K562 (cell line): ENCODE measurements at regions not wholly inside any gene's neighbourhood (a gene's known extent, or its start where the extent isn't known, plus 50 kb on each side); places are given as distances from the start of the nearest gene placed in this dataset.

Source experiments
- ATAC-seq: fragments of 200-7000 bp; cut with Tn5 transposase; 3 replicates; pipeline ENCODE4 v1.9.1; 2020; ENCODE audit warnings: moderate library complexity
- BruUV-seq: library from RNA; stranded (reverse); fragments of 400-500 nt; replicated peaks from 2 replicates; lab custom pipeline; 2021; lab: Mats Ljungman, UMichigan
- CTCF ChIA-PET: fragments of 300-600 bp; formaldehyde crosslinking; extraction: SDS; loops from one replicate; lab custom pipeline; 2021; ENCODE audit warnings: low intra/inter-chr PET ratio; lab: Yijun Ruan, JAX
- POLR2A ChIA-PET: fragments of 300-600, 350-650 bp; sonication (Branson Sonifier 250); formaldehyde crosslinking; extraction: SDS; loops from one replicate; lab custom pipeline; 2021; ENCODE audit warnings: antibody characterized with exemption, inconsistent platforms; lab: Yijun Ruan, JAX
- DNase-seq, 4 experiments: peaks; one replicate each; pipeline versions ENCODE4 v3.0.0 to v3.0.0-alpha.2; 2011 to 2018; ENCODE audit warnings: low spot score in 3 of 4, mixed read lengths in 3 of 4; ENCODE audit errors: extremely low read depth in 1 of 4
- FAIRE-seq: peaks from 2 replicates; lab custom pipeline; 2011; peaks lifted over from hg19 to GRCh38; lab: Jason Lieb, UNC
- H2AFZ ChIP-seq: 2 replicates; pipeline ENCODE4 v1.6.0; 2011; ENCODE audit warnings: low read depth, low read length, control low read depth, inconsistent platforms
- H3K27ac ChIP-seq: fragments of 200-600 bp; 3 replicates; pipeline ENCODE4 v1.8.0; 2011; ENCODE audit warnings: low read depth, mild to moderate bottlenecking, control low read depth, inconsistent platforms, low read length, moderate library complexity, mixed read lengths; ENCODE audit errors: extremely low read depth
- H3K27me3 ChIP-seq, 2 experiments: fragments of 300-600 bp in 1 of 2; 2 replicates in 1 of 2; 3 replicates in 1 of 2; pipeline versions ENCODE4 v1.6.0 to v1.8.0; 2011; ENCODE audit warnings: inconsistent platforms in 2 of 2, low read length in 2 of 2, mild to moderate bottlenecking in 1 of 2, mixed read lengths in 1 of 2, moderate library complexity in 1 of 2; ENCODE audit not compliant: control insufficient read depth in 2 of 2, insufficient read depth in 2 of 2
- H3K36me3 ChIP-seq: fragments of 300-600 bp; 3 replicates; pipeline ENCODE4 v1.8.0; 2011; ENCODE audit warnings: mild to moderate bottlenecking, low read length, inconsistent platforms; ENCODE audit not compliant: control insufficient read depth, insufficient read depth
- H3K4me1 ChIP-seq, 2 experiments: fragments of 200-600 bp in 1 of 2; replicated peaks in 1 of 2; 2 replicates in 1 of 2; 3 replicates in 1 of 2; pipeline versions ENCODE4 v1.5.1 to v1.8.0; 2011; ENCODE audit warnings: inconsistent platforms in 2 of 2, low read length in 2 of 2, mild to moderate bottlenecking in 1 of 2, mixed read lengths in 1 of 2, moderate library complexity in 1 of 2; ENCODE audit not compliant: control insufficient read depth in 2 of 2, insufficient read depth in 2 of 2
- H3K4me2 ChIP-seq: 2 replicates; pipeline ENCODE4 v1.6.1; 2011; ENCODE audit warnings: low read length, control low read depth, inconsistent platforms, mixed read lengths; ENCODE audit not compliant: insufficient read depth
- H3K4me3 ChIP-seq: fragments of 200-600 bp; sonication (generic), shearing (Covaris generic); 2 replicates; pipeline ENCODE4 v1.5.1; 2016; ENCODE audit warnings: control low read depth, inconsistent platforms
- H3K79me2 ChIP-seq: fragments of 200-600 bp; 3 replicates; pipeline ENCODE4 v1.8.0; 2011; ENCODE audit warnings: low read length, inconsistent platforms; ENCODE audit not compliant: control insufficient read depth, insufficient read depth
- H3K9ac ChIP-seq, 2 experiments: 2 replicates each; pipeline versions ENCODE4 v1.6.0 to v1.6.1; 2011; ENCODE audit warnings: low read depth in 2 of 2, low read length in 2 of 2, control low read depth in 1 of 2, inconsistent platforms in 1 of 2, mild to moderate bottlenecking in 1 of 2, mixed read lengths in 1 of 2; ENCODE audit not compliant: insufficient read depth in 1 of 2
- H3K9me1 ChIP-seq: one replicate; pipeline ENCODE4 v1.6.0; 2011; ENCODE audit warnings: inconsistent platforms, mild to moderate bottlenecking, low read length, moderate library complexity; ENCODE audit not compliant: control insufficient read depth, insufficient read depth
- H3K9me3 ChIP-seq: replicated peaks from 2 replicates; pipeline ENCODE4 v1.5.1; 2011; ENCODE audit warnings: low read depth, low read length, inconsistent platforms; ENCODE audit not compliant: control insufficient read depth, insufficient read depth
- H4K20me1 ChIP-seq: replicated peaks from 2 replicates; pipeline ENCODE4 v1.6.1; 2011; ENCODE audit warnings: low read length, inconsistent platforms, mixed read lengths; ENCODE audit not compliant: control insufficient read depth, insufficient read depth
- BRD9 ChIP-seq: fragments of 450-650 bp; IDR thresholded peaks from 2 replicates; pipeline ENCODE4 v1.6.1; 2018; ENCODE audit warnings: low read depth; ENCODE audit not compliant: partially characterized antibody
- DDX20 ChIP-seq: fragments of 450-650 bp; IDR thresholded peaks from 2 replicates; pipeline ENCODE4 v1.6.1; 2016; ENCODE audit warnings: missing genetic modification characterization, low read depth, mild to moderate bottlenecking, missing compliant biosample characterization, moderate library complexity
- KHSRP ChIP-seq: fragments of 450-650 bp; IDR thresholded peaks from 2 replicates; pipeline ENCODE4 v1.6.1; 2017
- MCM5 ChIP-seq: fragments of 450-650 bp; IDR thresholded peaks from 2 replicates; pipeline ENCODE4 v1.6.1; 2016; ENCODE audit warnings: low read depth
- POLR2AphosphoS2 ChIP-seq: IDR thresholded peaks from 2 replicates; pipeline ENCODE4 v1.6.1; 2012; ENCODE audit warnings: low read length, improper control_type of control experiment
- RFX5 ChIP-seq: IDR thresholded peaks from 2 replicates; pipeline ENCODE4 v1.6.1; 2011; ENCODE audit warnings: low read depth, mild to moderate bottlenecking, improper control_type of control experiment, low read length
- SMAD3 ChIP-seq: fragments of 450-650 bp; formaldehyde crosslinking; conservative IDR thresholded peaks from 2 replicates; pipeline ENCODE4 v1.4.0; 2020; ENCODE audit warnings: mild to moderate bottlenecking
- TAL1 ChIP-seq: fragments of 450-650 bp; IDR thresholded peaks from 2 replicates; pipeline ENCODE4 v1.6.1; 2016; ENCODE audit warnings: mild to moderate bottlenecking
- ZFP30 ChIP-seq: fragments of 250-450 bp; sonication (Bioruptor Pico); IDR thresholded peaks from 2 replicates; pipeline ENCODE4 v1.8.0; 2022; ENCODE audit warnings: moderate library complexity, mild to moderate bottlenecking, inconsistent platforms, borderline replicate concordance
- ZNF316 ChIP-seq: fragments of 450-650 bp; IDR thresholded peaks from 2 replicates; pipeline ENCODE4 v1.6.1; 2016
- WGBS: fragments of 100-300 bp; shearing (Covaris generic); methylation state at CpG from one replicate; pipeline ENCODE4 v1.1.6; 2016; ENCODE audit warnings: low coverage, mixed read lengths; ENCODE audit not compliant: insufficient coverage; ENCODE audit errors: missing lambda C conversion rate; 5-methylcytosine and 5-hydroxymethylcytosine counted together
- in situ Hi-C: fragments of 300-500 bp; cut with MboI; formaldehyde crosslinking; loops from 4 replicates; pipeline ENCODE4 v1.15.0; 2018; ENCODE audit warnings: inconsistent platforms, mixed read lengths
- intact Hi-C: fragments of 100-400 bp; cut with micrococcal nuclease; formaldehyde crosslinking; loops from 2 replicates; pipeline ENCODE4 v1.14.2; 2022
- TF ChIP-seq, protein P1 (sequence below): sonication (generic); formaldehyde crosslinking; IDR thresholded peaks from 2 replicates; pipeline ENCODE4 v1.8.0; 2022; ENCODE audit warnings: mild to moderate bottlenecking, missing genetic modification reagents, borderline replicate concordance

DNA sequence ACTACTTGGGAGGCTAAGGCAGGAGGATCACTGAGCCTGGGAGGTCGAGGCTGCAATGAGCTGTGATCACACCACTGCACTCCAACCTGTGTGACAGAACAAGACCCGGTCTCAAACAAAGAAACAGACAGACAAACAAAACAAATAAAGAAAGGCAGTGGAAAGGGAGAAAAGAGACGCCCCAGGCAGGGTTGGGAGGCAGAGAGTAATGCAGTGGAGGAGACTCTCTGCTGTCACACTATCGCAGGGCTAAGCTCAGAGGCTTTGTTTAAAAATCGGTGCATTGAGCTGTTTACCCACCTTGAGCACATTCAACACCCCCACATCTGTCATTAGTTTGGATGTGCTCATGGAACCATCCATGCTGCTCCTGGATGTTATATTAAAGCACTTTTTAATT, 84.2 kb upstream of the RMP24 start:
- Histone ChIP-seq H3K27me3 (peaks cover 0 to 10% of the 10 kb centered on the region in 2 experiments; a peak in 2 of 5 replicates), H3K27ac (no peak overlapping the region), H4K20me1 (no peaks in the 10 kb centered on the region), H2AFZ (no peak overlapping the region), H3K79me2 (no peaks in the 10 kb centered on the region), H3K9me3 (no peaks in the 10 kb centered on the region), H3K4me3 (no peak overlapping the region), H3K9ac (no peak overlapping the region), H3K36me3 (no peaks in the 10 kb centered on the region), H3K9me1 (no peaks in the 10 kb centered on the region), H3K4me1 (no peaks in the 10 kb centered on the region), H3K4me2 (no peak overlapping the region)
- TF ChIP-seq, protein P1, sequence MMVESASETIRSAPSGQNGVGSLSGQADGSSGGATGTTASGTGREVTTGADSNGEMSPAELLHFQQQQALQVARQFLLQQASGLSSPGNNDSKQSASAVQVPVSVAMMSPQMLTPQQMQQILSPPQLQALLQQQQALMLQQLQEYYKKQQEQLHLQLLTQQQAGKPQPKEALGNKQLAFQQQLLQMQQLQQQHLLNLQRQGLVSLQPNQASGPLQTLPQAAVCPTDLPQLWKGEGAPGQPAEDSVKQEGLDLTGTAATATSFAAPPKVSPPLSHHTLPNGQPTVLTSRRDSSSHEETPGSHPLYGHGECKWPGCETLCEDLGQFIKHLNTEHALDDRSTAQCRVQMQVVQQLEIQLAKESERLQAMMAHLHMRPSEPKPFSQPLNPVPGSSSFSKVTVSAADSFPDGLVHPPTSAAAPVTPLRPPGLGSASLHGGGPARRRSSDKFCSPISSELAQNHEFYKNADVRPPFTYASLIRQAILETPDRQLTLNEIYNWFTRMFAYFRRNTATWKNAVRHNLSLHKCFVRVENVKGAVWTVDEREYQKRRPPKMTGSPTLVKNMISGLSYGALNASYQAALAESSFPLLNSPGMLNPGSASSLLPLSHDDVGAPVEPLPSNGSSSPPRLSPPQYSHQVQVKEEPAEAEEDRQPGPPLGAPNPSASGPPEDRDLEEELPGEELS (CRISPR knock-in tag): no peak
- TF ChIP-seq POLR2AphosphoS2 (no peak), BRD9 (no peak), DDX20 (tag) (no peak), KHSRP (no peak), TAL1 (no peak), ZFP30 (CRISPR knock-in tag) (no peak), ZNF316 (no peak), RFX5 (no peak), MCM5 (no peak), SMAD3 (CRISPR knock-in tag) (no peak)
- DNase-seq: no peak
- CTCF ChIA-PET: no interaction called here
- in situ Hi-C loops (no loop called here), intact Hi-C loops (no loop called here)
- POLR2A ChIA-PET: interaction anchor here (0.6 kb wide), 1 partner anchor 173 kb away, joined by 4 read pairs; no protein-coding TSS in a partner anchor
- FAIRE-seq: no peak
- no peak for ATAC-seq
- no TSS peak for BruUV-seq
- under 1% methylated on average over 5 of the region's 5 CpGs for WGBS
